ENCODE measurements at regions not wholly inside any gene's neighbourhood (a gene's known extent, or its start where the extent isn't known, plus 50 kb on each side); places are given as distances from the start of the nearest gene placed in this dataset.

- H3K4me3 Mint-ChIP-seq (ENCODE audit: low read depth, unreplicated experiment) = no peak overlapping the region
- intact Hi-C loops (cut with micrococcal nuclease; ENCODE audit: unreplicated experiment) = no loop called here
- BruUV-seq (replicated peaks) = no TSS peak
- no peaks in the 10 kb centered on the region for H3K27me3 Mint-ChIP-seq (ENCODE audit: unreplicated experiment)
- H3K9me3 Mint-ChIP-seq (ENCODE audit: low read depth, unreplicated experiment) = no peaks in the 10 kb centered on the region
- no peak for DNase-seq
- CTCF ChIA-PET = no interaction called here
- no peak overlapping the region for H3K27ac Mint-ChIP-seq (ENCODE audit: unreplicated experiment)
- TF ChIP-seq CTCF (IDR thresholded peaks at IDR 0.05; ENCODE audit: unreplicated experiment) = no peak
- no peaks in the 10 kb centered on the region for H3K4me1 Mint-ChIP-seq (ENCODE audit: low read depth, unreplicated experiment)
- no peaks in the 10 kb centered on the region for H3K36me3 Mint-ChIP-seq (ENCODE audit: insufficient read depth, unreplicated experiment)
These were observed 587.3 kb upstream of the MMS22L start for GRCh38 chr6:97870273-97870672.

GRCh38 chr6:97876711-97877110 lies 593.7 kb upstream of the MMS22L start:
- BruUV-seq (replicated peaks) = no TSS peak
- Mint-ChIP-seq H3K4me3 (ENCODE audit: low read depth, unreplicated experiment) (no peak overlapping the region), H3K36me3 (ENCODE audit: insufficient read depth, unreplicated experiment) (no peaks in the 10 kb centered on the region), H3K27ac (ENCODE audit: unreplicated experiment) (no peak overlapping the region), H3K4me1 (ENCODE audit: low read depth, unreplicated experiment) (no peaks in the 10 kb centered on the region), H3K9me3 (ENCODE audit: low read depth, unreplicated experiment) (no peaks in the 10 kb centered on the region), H3K27me3 (ENCODE audit: unreplicated experiment) (no peaks in the 10 kb centered on the region)
- CTCF ChIA-PET = no interaction called here
- DNase-seq = no peak
- TF ChIP-seq CTCF (IDR thresholded peaks at IDR 0.05; ENCODE audit: unreplicated experiment) = no peak
- intact Hi-C loops (cut with micrococcal nuclease; ENCODE audit: unreplicated experiment) = no loop called here

GRCh38 chr6:97882755-97883154 lies 599.7 kb upstream of the MMS22L start:
- CTCF ChIA-PET = no interaction called here
- no peak overlapping the region for H3K27ac Mint-ChIP-seq (ENCODE audit: unreplicated experiment)
- BruUV-seq (replicated peaks) = no TSS peak
- no peaks in the 10 kb centered on the region for H3K4me1 Mint-ChIP-seq (ENCODE audit: low read depth, unreplicated experiment)
- H3K9me3 Mint-ChIP-seq (ENCODE audit: low read depth, unreplicated experiment) = no peaks in the 10 kb centered on the region
- intact Hi-C loops (cut with micrococcal nuclease; ENCODE audit: unreplicated experiment) = no loop called here
- TF ChIP-seq CTCF (IDR thresholded peaks at IDR 0.05; ENCODE audit: unreplicated experiment) = no peak
- no peak overlapping the region for H3K4me3 Mint-ChIP-seq (ENCODE audit: low read depth, unreplicated experiment)
- H3K27me3 Mint-ChIP-seq (ENCODE audit: unreplicated experiment) = no peaks in the 10 kb centered on the region
- DNase-seq = no peak
- no peaks in the 10 kb centered on the region for H3K36me3 Mint-ChIP-seq (ENCODE audit: insufficient read depth, unreplicated experiment)

GRCh38 chr6:97885325-97885724 lies 602.3 kb upstream of the MMS22L start:
- no peak overlapping the region for H3K27ac Mint-ChIP-seq (ENCODE audit: unreplicated experiment)
- no TSS peak for BruUV-seq (replicated peaks)
- H3K4me3 Mint-ChIP-seq (ENCODE audit: low read depth, unreplicated experiment) = no peak overlapping the region
- no peaks in the 10 kb centered on the region for H3K36me3 Mint-ChIP-seq (ENCODE audit: insufficient read depth, unreplicated experiment)
- intact Hi-C loops (cut with micrococcal nuclease; ENCODE audit: unreplicated experiment) = no loop called here
- CTCF ChIA-PET = no interaction called here
- H3K9me3 Mint-ChIP-seq (ENCODE audit: low read depth, unreplicated experiment) = no peaks in the 10 kb centered on the region
- DNase-seq = no peak
- no peak for TF ChIP-seq CTCF (IDR thresholded peaks at IDR 0.05; ENCODE audit: unreplicated experiment)
- no peaks in the 10 kb centered on the region for H3K4me1 Mint-ChIP-seq (ENCODE audit: low read depth, unreplicated experiment)
- H3K27me3 Mint-ChIP-seq (ENCODE audit: unreplicated experiment) = no peaks in the 10 kb centered on the region

GRCh38 chr6:97885828-97886227 lies 602.8 kb upstream of the MMS22L start:
- no peaks in the 10 kb centered on the region for H3K9me3 Mint-ChIP-seq (ENCODE audit: low read depth, unreplicated experiment)
- CTCF ChIA-PET = no interaction called here
- no peaks in the 10 kb centered on the region for H3K36me3 Mint-ChIP-seq (ENCODE audit: insufficient read depth, unreplicated experiment)
- H3K4me3 Mint-ChIP-seq (ENCODE audit: low read depth, unreplicated experiment) = no peak overlapping the region
- DNase-seq = no peak
- no peaks in the 10 kb centered on the region for H3K4me1 Mint-ChIP-seq (ENCODE audit: low read depth, unreplicated experiment)
- no peak overlapping the region for H3K27ac Mint-ChIP-seq (ENCODE audit: unreplicated experiment)
- intact Hi-C loops (cut with micrococcal nuclease; ENCODE audit: unreplicated experiment) = no loop called here
- no peaks in the 10 kb centered on the region for H3K27me3 Mint-ChIP-seq (ENCODE audit: unreplicated experiment)
- no TSS peak for BruUV-seq (replicated peaks)
- TF ChIP-seq CTCF (IDR thresholded peaks at IDR 0.05; ENCODE audit: unreplicated experiment) = no peak

All from Calu3 (cell line).